Dedifferentiated amniotic fluid mesenchymal stem cell (primary cell): ENCODE measurements at regions not wholly inside any gene's neighbourhood (a gene's known extent, or its start where the extent isn't known, plus 50 kb on each side); places are given as distances from the start of the nearest gene placed in this dataset.
A peak's percentile ranks its signal among the peaks of the same experiment; 100 is the strongest.
"Not testable (repeated sequence)": the region's sequence is repeated elsewhere in the genome, so short reads cannot be mapped to it uniquely, and the experiment has no call there.

Experiments
- DNase-seq: peaks from one replicate; pipeline ENCODE4 v3.0.0-alpha.2; 2016; ENCODE audit errors: extremely low spot score

DNA sequence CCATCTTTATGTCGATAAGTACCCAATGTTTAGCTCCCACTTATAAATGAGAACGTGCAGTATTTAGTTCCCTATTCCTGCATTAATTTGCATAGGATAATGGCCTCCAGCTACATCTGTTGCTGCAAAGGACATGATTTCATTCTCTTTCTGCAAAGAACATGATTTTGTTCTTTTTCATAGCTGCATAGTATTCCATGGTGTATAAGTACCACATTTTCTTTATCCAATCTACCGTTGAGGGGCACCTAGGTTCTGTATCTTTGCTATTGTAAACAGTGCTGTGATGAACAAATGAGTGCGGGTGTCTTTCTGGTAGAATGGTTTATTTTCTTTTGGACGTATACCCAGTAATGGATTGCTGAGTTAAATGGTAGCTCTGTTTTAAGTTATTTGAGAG lies 63.0 kb downstream of the HLX start:
- no peak for DNase-seq

DNA sequence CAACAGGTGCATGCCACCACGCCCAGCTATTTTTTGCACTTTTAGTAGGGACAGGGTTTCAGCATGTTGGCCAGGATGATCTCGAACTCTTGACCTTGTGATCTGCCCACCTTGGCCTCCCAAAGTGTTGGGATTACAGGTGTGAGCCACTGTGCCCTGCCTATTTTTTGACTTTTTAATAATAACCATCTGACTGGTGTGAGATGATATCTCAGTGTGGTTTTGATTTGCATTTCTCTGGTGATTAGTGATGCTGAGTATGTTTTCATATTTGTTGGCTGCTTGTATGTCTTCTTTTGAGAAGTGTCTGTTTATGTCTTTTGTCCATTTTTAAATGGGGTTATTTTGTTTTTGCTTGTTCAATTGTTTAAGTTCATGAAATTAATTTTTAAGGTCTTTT lies 63.7 kb downstream of the HLX start:
- DNase-seq = not testable (repeated sequence)

DNA sequence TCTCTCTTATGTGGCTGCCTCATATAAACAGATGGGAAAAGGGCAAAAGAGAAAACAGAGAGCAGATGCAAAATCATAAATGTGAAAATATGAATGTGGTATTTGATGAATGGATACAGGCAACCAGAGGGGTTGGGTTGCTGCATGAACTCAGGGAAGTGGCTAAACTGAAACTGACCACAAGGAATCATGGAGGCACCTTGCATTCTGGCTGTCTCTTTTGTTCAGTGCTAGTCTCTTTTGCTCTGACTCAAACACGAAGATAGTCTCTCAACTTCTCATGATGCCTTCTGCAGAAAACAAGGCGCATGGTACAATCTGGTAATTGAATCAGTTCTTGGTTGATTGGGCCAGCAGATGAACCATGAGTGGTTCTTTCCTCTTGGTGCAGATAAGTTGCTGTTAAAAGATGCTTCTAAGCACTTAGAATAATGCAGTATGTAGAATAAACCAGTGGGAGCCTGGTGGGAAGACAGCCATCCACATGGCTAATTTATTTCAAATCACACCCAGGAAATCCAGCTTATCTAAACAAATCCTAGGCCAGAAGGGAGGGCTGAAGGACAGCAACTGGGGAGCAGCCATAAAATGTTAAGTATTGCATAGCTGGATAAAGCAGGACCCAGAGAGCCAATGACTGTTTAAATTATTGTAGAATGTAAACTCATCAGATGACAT lies 64.2 kb downstream of the HLX start:
- no peak for DNase-seq

DNA sequence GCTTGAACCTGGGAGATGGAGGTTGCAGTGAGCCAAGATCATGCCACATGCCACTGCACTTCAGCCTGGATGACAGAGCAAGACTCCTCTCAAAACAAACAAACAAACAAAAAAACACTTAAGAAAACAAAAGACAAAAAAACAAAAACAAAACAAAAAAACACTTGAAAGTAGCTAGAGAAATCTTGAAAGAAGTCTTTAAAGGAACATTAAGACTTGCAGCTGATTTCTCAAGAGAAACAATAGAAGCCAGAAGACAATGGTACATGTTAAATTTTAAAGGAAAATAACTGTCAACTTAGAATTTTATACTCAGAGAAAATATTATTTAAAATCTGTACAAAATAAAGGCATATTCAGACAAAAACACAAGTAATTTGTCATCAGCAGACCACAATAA lies 71.3 kb downstream of the HLX start:
- DNase-seq = no peak

DNA sequence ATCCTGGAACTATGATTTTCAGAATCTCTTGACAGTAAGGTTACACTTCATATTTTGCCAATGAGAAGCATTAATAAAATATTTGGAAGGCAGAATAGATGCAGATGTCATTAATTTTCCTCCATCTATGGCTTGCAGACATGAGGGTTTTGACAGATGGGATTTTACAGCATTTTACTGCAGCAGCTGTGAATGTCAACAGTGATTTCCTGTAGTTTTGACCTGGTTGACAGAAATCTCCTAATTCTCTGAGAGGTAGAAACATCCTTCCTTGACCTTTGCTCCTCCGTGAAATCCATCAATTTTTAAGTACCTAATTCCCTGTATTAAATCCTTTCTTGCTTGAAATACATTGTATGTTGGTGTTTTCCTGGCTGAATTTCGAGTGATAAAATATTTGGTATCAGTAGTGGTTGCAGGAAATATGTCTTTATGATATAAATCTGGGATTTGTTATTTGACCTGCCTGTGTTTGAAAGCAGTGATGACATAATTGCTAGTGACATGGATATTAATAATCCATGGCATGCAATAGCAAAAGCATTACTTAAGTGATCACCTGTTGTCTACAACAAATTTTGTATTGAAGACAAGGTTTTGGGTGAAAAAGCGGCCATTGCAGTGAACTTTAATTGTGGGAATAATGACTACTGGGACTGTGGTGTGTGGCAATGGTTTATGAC lies 73.9 kb downstream of the HLX start:
- no peak for DNase-seq

DNA sequence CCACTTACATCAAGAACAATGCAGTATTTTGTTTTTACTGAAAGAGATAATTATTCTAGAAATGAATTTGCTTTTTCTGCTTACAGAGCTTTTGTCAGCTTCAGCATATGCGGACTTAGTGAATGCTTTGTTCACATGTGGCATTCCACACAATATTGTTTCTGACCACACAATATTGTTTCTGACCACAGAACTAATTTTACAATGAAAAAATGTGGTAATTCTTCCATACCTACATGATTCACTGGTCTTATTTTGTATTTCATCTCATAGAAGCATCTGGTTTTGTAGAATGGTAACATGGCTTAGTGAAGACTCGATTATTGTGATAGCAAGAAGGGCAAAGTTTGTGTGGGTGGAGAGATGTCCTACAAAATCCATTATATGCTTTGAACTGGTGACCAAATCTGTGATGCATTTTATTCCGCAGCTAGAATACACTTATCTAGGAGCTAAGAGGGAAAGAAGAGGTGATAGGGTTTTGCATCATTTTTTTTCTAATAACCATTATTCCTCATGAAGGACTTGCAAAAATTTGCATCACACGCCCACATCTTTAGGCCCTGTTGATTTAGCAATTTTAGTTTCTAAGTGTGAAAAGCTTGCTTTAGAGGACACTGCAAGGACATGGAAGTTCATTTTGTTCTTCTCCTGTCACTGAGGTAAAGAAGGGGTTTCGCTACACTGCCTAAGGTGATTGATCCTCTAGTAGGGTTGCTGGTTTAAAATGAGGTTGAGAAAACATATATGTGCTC lies 75.3 kb downstream of the HLX start:
- DNase-seq = no peak

DNA sequence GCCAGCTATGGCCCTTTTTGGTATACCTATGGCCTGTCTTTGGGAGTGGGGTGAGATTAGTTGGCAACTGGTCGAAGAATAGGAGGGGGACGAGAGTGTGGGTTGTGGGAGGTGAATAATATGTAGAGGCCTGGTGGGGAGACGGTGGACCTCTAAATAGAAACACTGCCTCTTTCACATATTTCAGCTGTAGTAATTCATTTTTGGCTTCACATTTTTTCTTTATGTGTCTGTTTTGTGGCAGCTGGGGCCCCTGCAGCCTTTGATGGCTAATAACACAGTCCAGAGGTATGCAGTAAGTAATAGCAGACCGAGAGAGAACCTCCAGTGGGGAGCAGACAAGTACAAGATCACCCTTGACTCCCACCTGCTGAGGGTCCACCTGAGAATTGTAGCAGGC lies 75.9 kb downstream of the HLX start:
- no peak for DNase-seq

DNA sequence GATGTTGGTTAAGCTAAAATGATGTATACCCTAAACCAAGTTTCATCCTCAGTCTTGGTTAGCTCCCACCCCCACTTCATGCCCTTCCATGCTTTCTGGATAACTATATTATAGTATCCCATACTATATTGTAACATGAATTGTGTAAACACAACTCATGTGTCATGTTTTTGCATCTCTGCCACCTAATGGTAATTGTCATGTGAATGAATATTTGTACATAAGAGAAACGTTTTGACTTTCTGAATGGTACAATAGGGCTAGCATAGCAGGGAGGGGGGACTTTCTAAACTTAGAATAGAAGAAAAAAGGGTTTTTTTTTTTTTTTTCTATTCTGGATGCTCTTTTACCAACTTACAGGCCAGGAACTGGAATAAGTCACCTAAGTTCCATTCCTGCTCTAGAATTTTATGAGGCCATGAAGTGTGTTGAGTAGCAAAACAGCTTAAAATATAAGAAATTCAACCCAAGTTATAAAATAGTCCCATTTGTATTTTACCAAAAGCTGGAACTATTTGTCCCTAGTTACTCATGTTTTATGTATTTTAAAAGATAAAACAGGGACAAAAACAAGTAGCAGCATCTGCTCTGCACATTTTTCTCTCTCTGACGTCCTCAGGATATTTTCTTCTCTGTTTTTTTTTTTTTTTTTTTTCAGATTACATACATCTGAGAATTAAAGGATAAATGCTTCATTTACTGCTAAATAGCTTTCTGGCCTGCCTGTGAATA lies 77.4 kb downstream of the HLX start:
- DNase-seq = peak; percentile 16

DNA sequence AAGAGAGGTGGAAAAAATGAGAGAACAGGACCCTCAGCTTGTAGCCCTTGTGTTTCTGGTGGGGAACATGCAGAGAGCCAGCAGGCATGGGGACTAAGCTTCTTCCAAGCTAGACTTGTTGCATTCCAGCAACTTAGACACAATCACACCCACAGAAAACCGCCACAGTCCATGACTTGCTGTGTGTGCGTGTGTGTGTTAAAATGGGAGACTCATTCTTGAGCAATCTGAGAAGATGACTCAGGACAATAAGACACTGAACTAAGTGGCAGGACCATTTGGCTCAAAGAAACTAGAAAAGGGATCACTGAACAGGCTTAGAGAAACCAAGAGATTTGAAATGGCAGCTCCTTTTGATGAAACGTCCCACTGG lies 78.0 kb downstream of the HLX start:
- DNase-seq = peak; percentile 96

DNA sequence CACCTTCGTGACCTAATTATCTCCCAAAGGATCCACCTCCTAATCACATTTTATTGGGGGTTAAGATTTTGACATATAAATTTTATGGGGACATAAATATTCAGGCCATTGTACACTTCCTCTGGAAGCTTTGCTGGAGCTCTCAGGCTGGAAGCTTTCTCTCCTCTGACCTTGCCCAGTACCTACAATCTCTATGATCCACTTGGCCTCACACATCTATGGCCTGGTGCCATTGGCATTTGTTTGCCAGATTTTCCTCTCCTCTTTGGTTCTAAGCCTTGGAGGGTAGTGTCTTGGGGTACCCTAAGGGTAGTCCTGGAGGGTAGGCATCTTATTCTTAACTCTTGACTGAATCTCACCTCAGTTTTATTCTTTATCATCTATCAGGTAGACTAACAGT lies 79.0 kb downstream of the HLX start:
- DNase-seq = no peak

DNA sequence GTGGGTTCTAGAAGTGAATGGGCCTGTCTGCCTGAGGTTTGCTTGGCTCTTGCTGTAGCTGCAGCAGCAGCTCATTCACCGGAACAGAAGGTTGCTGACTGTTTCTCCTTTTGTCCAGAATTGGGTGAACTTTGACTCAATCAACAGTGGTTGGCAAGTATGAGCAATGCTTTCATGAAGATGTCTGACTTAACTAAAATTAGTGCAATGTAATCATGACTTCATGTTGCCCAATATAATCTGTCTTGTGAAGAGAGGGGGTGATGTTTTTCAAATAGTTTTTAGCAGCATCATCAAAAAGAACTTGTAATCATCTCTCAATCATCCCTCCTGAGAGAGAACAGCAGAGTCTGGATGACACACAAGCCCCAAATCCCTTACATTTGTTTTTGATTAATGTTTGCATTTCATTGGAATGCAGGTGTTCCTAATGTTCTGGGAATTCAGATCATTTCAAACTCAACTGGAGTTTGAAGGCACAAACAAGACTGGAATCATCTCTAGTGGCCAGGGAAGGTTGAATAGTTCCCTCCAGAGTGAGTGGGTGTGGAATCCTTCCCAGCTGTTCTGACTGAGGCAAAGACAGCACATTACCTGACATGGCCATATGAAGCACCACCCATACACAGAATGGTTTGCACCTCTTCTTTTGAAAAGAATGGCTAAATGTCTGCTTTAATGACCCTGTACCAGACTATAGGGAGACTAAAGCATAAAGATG lies 82.9 kb downstream of the HLX start:
- peak; percentile 86 for DNase-seq

DNA sequence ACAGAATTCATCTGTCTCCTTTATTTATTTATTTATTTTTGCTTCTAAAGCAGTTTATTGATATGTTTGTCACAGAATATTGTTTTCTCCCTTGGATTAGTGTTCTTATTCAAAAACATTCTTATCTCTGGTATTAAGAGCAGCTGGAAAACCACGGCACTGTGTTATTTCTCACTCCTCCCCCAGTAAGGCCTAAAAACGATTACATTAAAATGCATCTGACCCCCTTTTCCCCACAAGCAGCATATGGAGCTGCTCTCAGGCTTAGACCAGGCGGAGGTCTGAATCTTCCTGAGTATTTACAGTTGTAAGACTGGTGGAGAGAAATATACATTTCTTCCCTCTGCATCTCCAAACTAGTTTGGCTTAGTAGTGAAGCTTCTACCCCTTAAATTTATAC lies 86.8 kb downstream of the HLX start:
- DNase-seq = no peak

DNA sequence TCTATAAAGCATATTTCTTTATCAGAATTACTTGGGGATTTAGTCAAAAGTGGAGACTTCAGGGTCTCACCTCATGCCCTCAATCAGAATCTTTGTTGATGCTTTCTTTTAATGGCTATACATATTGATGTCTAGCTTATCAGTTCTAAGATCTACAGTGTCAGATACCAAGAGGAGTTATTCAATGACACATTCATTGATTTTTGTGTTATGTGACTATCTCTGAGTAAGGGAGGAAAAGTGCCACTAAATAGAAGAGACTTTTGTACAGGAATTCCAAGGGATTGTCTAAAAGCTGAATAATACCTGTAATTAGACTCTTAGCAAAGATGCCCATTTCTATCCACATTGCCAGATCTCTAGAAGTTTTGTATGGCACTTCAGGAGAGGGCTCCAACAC lies 87.2 kb downstream of the HLX start:
- DNase-seq = no peak

DNA sequence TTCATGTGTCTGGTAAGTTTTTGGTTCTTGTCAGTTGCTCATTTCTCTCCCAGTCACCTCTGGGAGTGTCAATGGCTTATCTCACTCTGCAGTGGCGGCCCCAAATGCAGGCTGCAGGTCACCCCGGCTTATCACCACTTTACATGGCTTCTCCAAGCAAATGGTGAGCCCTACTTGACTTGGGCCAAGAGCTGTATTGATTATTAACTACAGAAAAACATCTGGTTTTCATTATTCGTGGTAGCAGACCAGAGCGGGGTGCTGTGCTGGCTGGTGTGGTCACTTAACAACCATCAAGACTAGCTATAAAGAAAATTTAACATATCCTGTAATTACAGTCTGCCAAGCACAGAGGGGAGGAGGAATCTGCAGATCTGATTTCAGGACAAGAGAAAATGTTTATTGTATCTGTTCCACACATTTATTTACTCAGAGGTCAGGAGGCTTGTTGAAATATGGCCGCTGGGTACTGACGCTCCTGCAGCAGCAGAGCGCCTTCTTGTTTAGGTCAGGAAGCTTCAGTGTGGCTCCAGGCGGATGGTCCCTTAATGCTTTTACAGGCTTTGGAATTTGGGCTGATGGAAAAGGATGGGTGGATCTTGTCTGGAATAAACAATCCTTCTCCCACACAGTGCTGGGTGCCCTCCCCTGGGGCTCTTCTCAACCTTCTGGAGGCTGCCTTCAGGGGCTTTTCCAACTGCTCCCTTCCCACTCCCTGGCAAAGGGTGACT lies 87.8 kb downstream of the HLX start:
- no peak for DNase-seq

DNA sequence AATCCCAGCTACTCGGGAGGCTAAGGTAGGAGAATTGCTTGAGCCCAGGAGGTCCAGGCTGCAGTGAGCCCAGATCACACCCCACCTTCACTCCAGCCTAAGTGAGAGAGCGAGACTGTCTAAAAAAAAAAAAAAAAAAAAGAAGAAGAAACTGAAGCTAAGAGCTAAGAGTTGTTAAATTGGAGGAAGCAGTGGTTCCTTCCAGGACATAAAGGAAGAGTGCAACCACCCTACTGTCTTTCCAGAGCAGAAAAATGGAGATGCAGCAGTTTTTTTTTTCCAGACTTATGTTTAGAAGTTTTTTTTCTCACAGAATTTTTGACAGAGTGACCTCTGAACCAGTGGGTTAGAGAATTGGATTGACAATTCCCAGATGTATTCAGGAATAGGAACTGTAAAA lies 88.7 kb downstream of the HLX start:
- no peak for DNase-seq

DNA sequence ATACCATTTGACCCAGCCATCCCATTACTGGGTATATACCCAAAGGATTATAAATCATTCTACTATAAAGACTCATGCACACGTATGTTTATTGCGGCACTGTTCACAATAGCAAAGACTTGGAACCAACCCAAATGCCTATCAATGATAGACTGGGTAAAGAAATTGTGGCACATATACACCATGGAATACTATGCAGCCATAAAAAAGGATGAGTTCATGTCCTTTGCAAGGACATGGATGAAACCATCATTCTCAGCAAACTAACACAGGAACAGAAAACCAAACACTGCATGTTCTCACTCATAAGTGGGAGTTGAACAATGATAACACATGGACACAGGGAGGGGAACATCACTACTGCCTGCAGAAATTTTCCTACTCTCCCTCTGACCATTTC lies 90.0 kb downstream of the HLX start:
- DNase-seq = not testable (repeated sequence)

DNA sequence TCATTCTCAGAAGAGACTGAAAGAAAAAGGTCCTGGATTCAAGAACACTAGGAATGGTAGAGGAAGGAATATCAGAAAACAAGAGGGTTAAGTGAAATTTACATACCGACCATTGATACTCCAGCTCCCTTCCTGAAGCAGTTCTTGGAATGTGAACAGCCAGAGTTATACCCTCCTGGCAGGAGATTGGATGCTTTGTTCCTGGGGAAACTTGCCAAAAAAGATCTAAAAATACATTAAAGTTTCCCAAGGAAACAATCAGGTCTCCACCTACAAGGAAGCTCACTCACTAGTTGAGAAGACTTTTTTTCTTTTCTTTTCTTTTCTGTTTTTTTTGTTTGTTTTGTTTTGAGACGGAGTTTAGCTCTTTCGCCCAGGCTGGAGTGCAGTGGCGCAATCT lies 91.1 kb downstream of the HLX start:
- no peak for DNase-seq

DNA sequence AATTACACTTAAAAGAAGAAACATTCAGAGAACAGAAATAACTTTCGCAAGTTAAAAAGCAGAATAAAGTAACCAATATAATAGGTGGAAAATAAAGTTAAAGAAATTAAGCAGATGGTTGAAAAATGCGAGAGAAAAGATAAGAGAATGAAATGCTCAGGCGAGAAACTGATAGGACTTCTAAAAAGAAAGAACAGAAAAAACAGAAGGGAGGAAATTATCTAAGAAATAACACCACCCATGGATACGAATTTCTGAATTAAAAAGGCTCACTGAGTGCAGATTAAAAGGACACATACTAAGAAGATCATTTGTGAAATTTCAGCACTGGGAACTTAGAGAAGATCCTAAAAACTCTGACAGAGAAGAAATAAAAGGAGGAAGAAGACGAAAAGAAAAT lies 92.0 kb downstream of the HLX start:
- no peak for DNase-seq

DNA sequence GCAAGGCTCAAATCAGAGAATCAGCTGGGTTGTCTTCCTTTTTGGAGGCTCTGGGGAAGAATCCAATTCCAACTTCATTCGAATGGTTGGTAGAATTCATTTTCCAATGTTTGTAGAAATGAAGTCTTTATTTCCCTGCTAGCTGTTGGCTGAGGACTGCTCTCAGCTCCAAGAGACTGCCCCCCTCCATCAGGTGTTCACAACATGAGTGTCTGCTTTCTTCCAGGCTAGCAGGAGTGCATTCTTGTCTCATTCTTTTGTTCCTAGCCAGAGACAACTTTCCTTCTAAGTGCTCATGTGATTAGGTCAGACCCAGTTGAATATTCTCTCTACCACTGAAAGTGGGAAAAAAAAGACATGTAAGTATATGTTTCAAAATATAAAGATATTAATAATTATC lies 95.2 kb downstream of the HLX start:
- no peak for DNase-seq

DNA sequence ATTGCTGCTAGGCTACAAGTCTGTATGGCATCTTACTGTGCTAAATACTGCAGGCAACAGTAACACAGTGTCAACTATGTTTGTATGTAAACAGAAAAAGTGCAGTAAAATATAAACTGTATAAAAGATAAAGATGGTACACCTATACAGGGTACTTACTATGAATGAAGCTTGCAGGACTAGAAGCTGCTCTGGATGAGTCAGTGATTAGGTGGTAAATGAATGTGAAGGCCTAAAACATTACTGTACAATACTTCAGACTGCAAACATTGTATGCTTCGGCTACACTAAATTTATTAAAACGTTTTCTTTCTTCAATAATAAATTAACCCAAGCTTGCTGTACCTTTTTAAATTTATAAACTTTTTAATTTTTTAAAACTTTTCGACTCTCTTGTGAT lies 97.1 kb downstream of the HLX start:
- no peak for DNase-seq

DNA sequence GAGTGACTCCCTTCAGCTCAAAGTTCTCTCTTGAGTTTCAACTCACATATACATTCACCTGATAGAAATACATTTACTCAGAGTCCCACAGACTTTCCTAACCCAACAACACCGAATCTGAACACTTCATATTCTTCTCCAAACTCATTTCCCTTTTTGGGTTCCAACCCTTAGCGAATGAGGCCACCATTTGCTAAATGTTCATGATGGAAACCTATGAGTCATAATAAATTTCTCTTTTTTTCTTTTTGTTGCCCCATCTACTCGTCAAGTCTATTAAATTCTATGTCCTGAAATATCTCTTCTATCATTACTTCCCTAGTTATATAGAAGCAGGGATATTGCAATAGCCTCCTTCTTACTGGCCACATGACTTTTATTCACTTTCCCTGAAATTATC lies 100.1 kb downstream of the HLX start:
- DNase-seq = no peak
